Ishikawa (cell line): ENCODE measurements at regions not wholly inside any gene's neighbourhood (a gene's known extent, or its start where the extent isn't known, plus 50 kb on each side); places are given as distances from the start of the nearest gene placed in this dataset.

Experiments
- EP300 ChIP-seq: IDR thresholded peaks from 2 replicates; pipeline ENCODE4 v1.6.1; 2012; ENCODE audit warnings: borderline replicate concordance
- NFIC ChIP-seq: IDR thresholded peaks from 2 replicates; pipeline ENCODE4 v1.6.1; 2012
- RAD21 ChIP-seq: IDR thresholded peaks from 2 replicates; pipeline ENCODE4 v1.6.1; 2012; ENCODE audit warnings: low read depth
- TAF1 ChIP-seq: IDR thresholded peaks from 2 replicates; pipeline ENCODE4 v1.6.1; 2012; ENCODE audit warnings: low read depth, mild to moderate bottlenecking
- TF ChIP-seq, protein P1 (sequence below): IDR thresholded peaks from 2 replicates; pipeline ENCODE4 v1.6.1; 2012; ENCODE audit warnings: low read depth, mild to moderate bottlenecking
- TF ChIP-seq, protein P2 (sequence below): IDR thresholded peaks from 2 replicates; pipeline ENCODE4 v1.6.1; 2012
- TF ChIP-seq, protein P3 (sequence below): IDR thresholded peaks from 2 replicates; pipeline ENCODE4 v1.6.1; 2012

DNA sequence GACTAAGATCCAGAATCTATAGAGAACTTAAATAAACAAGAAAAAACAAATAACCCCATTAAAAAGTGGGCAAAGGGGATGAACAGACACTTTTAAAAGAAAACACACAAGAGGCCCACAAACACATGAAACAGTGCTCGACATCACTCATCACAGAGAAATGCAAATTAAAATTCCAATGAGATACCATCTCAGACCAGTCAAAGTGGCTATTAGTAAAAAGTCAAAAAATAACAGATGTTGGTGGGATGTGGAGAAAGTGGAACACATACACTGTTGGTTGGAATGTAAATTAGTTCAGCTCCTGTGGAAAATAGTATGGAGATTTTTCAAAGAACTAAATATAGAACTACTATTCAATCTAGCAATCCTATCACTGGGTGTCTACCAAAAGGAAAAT lies 143.1 kb downstream of the IFI44 start:
- no peak for TF ChIP-seq RAD21
- TF ChIP-seq NFIC = no peak
- no peak for TF ChIP-seq EP300
- TF ChIP-seq, protein P1, sequence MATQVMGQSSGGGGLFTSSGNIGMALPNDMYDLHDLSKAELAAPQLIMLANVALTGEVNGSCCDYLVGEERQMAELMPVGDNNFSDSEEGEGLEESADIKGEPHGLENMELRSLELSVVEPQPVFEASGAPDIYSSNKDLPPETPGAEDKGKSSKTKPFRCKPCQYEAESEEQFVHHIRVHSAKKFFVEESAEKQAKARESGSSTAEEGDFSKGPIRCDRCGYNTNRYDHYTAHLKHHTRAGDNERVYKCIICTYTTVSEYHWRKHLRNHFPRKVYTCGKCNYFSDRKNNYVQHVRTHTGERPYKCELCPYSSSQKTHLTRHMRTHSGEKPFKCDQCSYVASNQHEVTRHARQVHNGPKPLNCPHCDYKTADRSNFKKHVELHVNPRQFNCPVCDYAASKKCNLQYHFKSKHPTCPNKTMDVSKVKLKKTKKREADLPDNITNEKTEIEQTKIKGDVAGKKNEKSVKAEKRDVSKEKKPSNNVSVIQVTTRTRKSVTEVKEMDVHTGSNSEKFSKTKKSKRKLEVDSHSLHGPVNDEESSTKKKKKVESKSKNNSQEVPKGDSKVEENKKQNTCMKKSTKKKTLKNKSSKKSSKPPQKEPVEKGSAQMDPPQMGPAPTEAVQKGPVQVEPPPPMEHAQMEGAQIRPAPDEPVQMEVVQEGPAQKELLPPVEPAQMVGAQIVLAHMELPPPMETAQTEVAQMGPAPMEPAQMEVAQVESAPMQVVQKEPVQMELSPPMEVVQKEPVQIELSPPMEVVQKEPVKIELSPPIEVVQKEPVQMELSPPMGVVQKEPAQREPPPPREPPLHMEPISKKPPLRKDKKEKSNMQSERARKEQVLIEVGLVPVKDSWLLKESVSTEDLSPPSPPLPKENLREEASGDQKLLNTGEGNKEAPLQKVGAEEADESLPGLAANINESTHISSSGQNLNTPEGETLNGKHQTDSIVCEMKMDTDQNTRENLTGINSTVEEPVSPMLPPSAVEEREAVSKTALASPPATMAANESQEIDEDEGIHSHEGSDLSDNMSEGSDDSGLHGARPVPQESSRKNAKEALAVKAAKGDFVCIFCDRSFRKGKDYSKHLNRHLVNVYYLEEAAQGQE = no peak
- TF ChIP-seq, protein P2, sequence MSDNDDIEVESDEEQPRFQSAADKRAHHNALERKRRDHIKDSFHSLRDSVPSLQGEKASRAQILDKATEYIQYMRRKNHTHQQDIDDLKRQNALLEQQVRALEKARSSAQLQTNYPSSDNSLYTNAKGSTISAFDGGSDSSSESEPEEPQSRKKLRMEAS = no peak
- TF ChIP-seq, protein P3, sequence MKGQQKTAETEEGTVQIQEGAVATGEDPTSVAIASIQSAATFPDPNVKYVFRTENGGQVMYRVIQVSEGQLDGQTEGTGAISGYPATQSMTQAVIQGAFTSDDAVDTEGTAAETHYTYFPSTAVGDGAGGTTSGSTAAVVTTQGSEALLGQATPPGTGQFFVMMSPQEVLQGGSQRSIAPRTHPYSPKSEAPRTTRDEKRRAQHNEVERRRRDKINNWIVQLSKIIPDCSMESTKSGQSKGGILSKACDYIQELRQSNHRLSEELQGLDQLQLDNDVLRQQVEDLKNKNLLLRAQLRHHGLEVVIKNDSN = no peak
- no peak for TF ChIP-seq TAF1
